ENCODE measurements at regions not wholly inside any gene's neighbourhood (a gene's known extent, or its start where the extent isn't known, plus 50 kb on each side); places are given as distances from the start of the nearest gene placed in this dataset.

- intact Hi-C loops (cut with DNase I): no loop called here
- H3K4me3 ChIP-seq: no peak overlapping the region
- DNase-seq: no peak
- H3K9me3 ChIP-seq: no peaks in the 10 kb centered on the region
- H3K36me3 ChIP-seq: no peaks in the 10 kb centered on the region
- H3K27me3 ChIP-seq: no peaks in the 10 kb centered on the region
- TF ChIP-seq EP300 (IDR thresholded peaks at IDR 0.05): no peak
- no peak for TF ChIP-seq CTCF (IDR thresholded peaks at IDR 0.05)
- no peak for TF ChIP-seq POLR2A (IDR thresholded peaks at IDR 0.05)
- WGBS, 3 donors: 59 to 62% (median 62%) methylated on average over 4 of the region's 4 CpGs
- H3K4me1 ChIP-seq (ENCODE audit: insufficient read depth): no peaks in the 10 kb centered on the region
- no peak overlapping the region for H3K27ac ChIP-seq
These were observed 137.1 kb downstream of the ZNF518B start for GRCh38 chr4:10320130-10320529.

GRCh38 chr4:10317345-10317744, 139.9 kb downstream of the ZNF518B start:
- TF ChIP-seq EP300 (IDR thresholded peaks at IDR 0.05) (no peak), CTCF (IDR thresholded peaks at IDR 0.05) (no peak), POLR2A (IDR thresholded peaks at IDR 0.05) (no peak)
- intact Hi-C loops (cut with DNase I): no loop called here
- 37 to 49% (median 44%) methylated on average over 2 of the region's 2 CpGs for WGBS, 3 donors
- DNase-seq: no peak
- no peaks in the 10 kb centered on the region for H3K36me3 ChIP-seq
- no peak overlapping the region for H3K4me3 ChIP-seq
- no peaks in the 10 kb centered on the region for H3K4me1 ChIP-seq (ENCODE audit: insufficient read depth)
- H3K27me3 ChIP-seq: no peaks in the 10 kb centered on the region
- H3K9me3 ChIP-seq: no peaks in the 10 kb centered on the region
- no peak overlapping the region for H3K27ac ChIP-seq

GRCh38 chr4:10316851-10317250, 140.4 kb downstream of the ZNF518B start:
- Histone ChIP-seq H3K4me3 (no peak overlapping the region), H3K27me3 (no peaks in the 10 kb centered on the region), H3K36me3 (no peaks in the 10 kb centered on the region), H3K4me1 (ENCODE audit: insufficient read depth) (no peaks in the 10 kb centered on the region), H3K27ac (no peak overlapping the region), H3K9me3 (no peaks in the 10 kb centered on the region)
- DNase-seq: no peak
- TF ChIP-seq EP300 (IDR thresholded peaks at IDR 0.05) (no peak), CTCF (IDR thresholded peaks at IDR 0.05) (no peak), POLR2A (IDR thresholded peaks at IDR 0.05) (no peak)
- intact Hi-C loops (cut with DNase I): no loop called here
- 69 to 73% (median 73%) methylated on average over 3 of the region's 3 CpGs for WGBS, 3 donors

- H3K36me3 ChIP-seq: no peaks in the 10 kb centered on the region
- intact Hi-C loops (cut with DNase I): no loop called here
- no peaks in the 10 kb centered on the region for H3K9me3 ChIP-seq
- no peak for DNase-seq
- no peak overlapping the region for H3K4me3 ChIP-seq
- H3K27me3 ChIP-seq: no peaks in the 10 kb centered on the region
- no peak overlapping the region for H3K27ac ChIP-seq
- WGBS, 3 donors: 70 to 89% (median 70%) methylated on average over 4 of the region's 4 CpGs
- TF ChIP-seq POLR2A (IDR thresholded peaks at IDR 0.05) (no peak), CTCF (IDR thresholded peaks at IDR 0.05) (no peak), EP300 (IDR thresholded peaks at IDR 0.05) (no peak)
- H3K4me1 ChIP-seq (ENCODE audit: insufficient read depth): no peaks in the 10 kb centered on the region
These were observed 141.6 kb downstream of the ZNF518B start for GRCh38 chr4:10315638-10316037.

GRCh38 chr4:10312568-10312967, 144.7 kb downstream of the ZNF518B start:
- H3K4me3 ChIP-seq: no peak overlapping the region
- H3K9me3 ChIP-seq: no peaks in the 10 kb centered on the region
- no peaks in the 10 kb centered on the region for H3K27me3 ChIP-seq
- WGBS, 3 donors: 81 to 90% (median 83%) methylated on average over 3 of the region's 3 CpGs
- intact Hi-C loops (cut with DNase I): no loop called here
- no peaks in the 10 kb centered on the region for H3K36me3 ChIP-seq
- DNase-seq: no peak
- TF ChIP-seq EP300 (IDR thresholded peaks at IDR 0.05) (no peak), POLR2A (IDR thresholded peaks at IDR 0.05) (no peak), CTCF (IDR thresholded peaks at IDR 0.05) (no peak)
- no peak overlapping the region for H3K27ac ChIP-seq
- H3K4me1 ChIP-seq (ENCODE audit: insufficient read depth): no peaks in the 10 kb centered on the region

All from ovary (tissue), 7 donors.